Astrocyte (in vitro differentiated cells and primary cell): ENCODE measurements at regions not wholly inside any gene's neighbourhood (a gene's known extent, or its start where the extent isn't known, plus 50 kb on each side); places are given as distances from the start of the nearest gene placed in this dataset.

ENCODE experiments used
- DNase-seq: peaks from one replicate; pipeline ENCODE4 v3.0.0-alpha.2; 2010; ENCODE audit warnings: low read depth
- FAIRE-seq: peaks from 2 replicates; lab custom pipeline; 2011; peaks lifted over from hg19 to GRCh38; lab: Jason Lieb, UNC
- H2AFZ ChIP-seq: 2 replicates; pipeline ENCODE4 v1.6.0; 2012; ENCODE audit warnings: low read depth, low read length, inconsistent platforms
- H3K27ac ChIP-seq: 2 replicates; pipeline ENCODE4 v1.5.1; 2011; ENCODE audit warnings: low read depth, low read length, inconsistent platforms
- H3K27me3 ChIP-seq: 2 replicates; pipeline ENCODE4 v1.6.0; 2011; ENCODE audit warnings: low read length, inconsistent platforms; ENCODE audit not compliant: insufficient read depth
- H3K36me3 ChIP-seq: 2 replicates; pipeline ENCODE4 v1.5.1; 2011; ENCODE audit warnings: low read length, inconsistent platforms; ENCODE audit not compliant: insufficient read depth
- H3K4me1 ChIP-seq: 2 replicates; pipeline ENCODE4 v1.5.1; 2011; ENCODE audit warnings: low read length, inconsistent platforms; ENCODE audit not compliant: insufficient read depth
- H3K4me2 ChIP-seq: 2 replicates; pipeline ENCODE4 v1.6.0; 2012; ENCODE audit warnings: low read length, inconsistent platforms
- H3K4me3 ChIP-seq: 2 replicates; pipeline ENCODE4 v1.5.1; 2011; ENCODE audit warnings: low read depth, mild to moderate bottlenecking, low read length, inconsistent platforms; ENCODE audit not compliant: insufficient read depth
- H3K79me2 ChIP-seq: 2 replicates; pipeline ENCODE4 v1.6.0; 2012; ENCODE audit warnings: mild to moderate bottlenecking, low read length, inconsistent platforms; ENCODE audit not compliant: insufficient read depth
- H3K9ac ChIP-seq: 2 replicates; pipeline ENCODE4 v1.6.0; 2012; ENCODE audit warnings: mild to moderate bottlenecking, low read length, inconsistent platforms
- H3K9me3 ChIP-seq: 2 replicates; pipeline ENCODE4 v1.5.1; 2012; ENCODE audit warnings: low read depth, mild to moderate bottlenecking, low read length, inconsistent platforms; ENCODE audit not compliant: insufficient read depth
- H4K20me1 ChIP-seq: 2 replicates; pipeline ENCODE4 v1.6.0; 2012; ENCODE audit warnings: low read length, inconsistent platforms; ENCODE audit not compliant: insufficient read depth
- H3K27ac Mint-ChIP-seq: one replicate; pipeline ENCODE4 v1.8.0; 2021; ENCODE audit warnings: mild to moderate bottlenecking, mixed read lengths; ENCODE audit not compliant: unreplicated experiment
- H3K27me3 Mint-ChIP-seq: one replicate; pipeline ENCODE4 v1.8.0; 2021; ENCODE audit warnings: low read depth, mixed read lengths; ENCODE audit not compliant: unreplicated experiment
- H3K36me3 Mint-ChIP-seq: one replicate; pipeline ENCODE4 v1.8.0; 2021; ENCODE audit warnings: low read depth, mixed read lengths; ENCODE audit not compliant: unreplicated experiment
- H3K4me1 Mint-ChIP-seq: one replicate; pipeline ENCODE4 v1.8.0; 2021; ENCODE audit warnings: low read depth, mixed read lengths; ENCODE audit not compliant: unreplicated experiment
- H3K4me3 Mint-ChIP-seq: one replicate; pipeline ENCODE4 v1.8.0; 2021; ENCODE audit warnings: mild to moderate bottlenecking, moderate library complexity, mixed read lengths; ENCODE audit not compliant: unreplicated experiment
- H3K9me3 Mint-ChIP-seq: one replicate; pipeline ENCODE4 v1.8.0; 2021; ENCODE audit warnings: mild to moderate bottlenecking, mixed read lengths; ENCODE audit not compliant: unreplicated experiment
- EZH2 ChIP-seq: IDR thresholded peaks from 2 replicates; pipeline ENCODE4 v1.6.1; 2012; ENCODE audit warnings: mild to moderate bottlenecking, low read length, inconsistent platforms; ENCODE audit not compliant: insufficient read depth
- TF ChIP-seq, protein P1 (sequence below): IDR thresholded peaks from 2 replicates; pipeline ENCODE4 v1.5.1; 2011; ENCODE audit warnings: low read depth, mild to moderate bottlenecking, inconsistent platforms, low read length, moderate library complexity; ENCODE audit not compliant: insufficient read depth

DNA sequence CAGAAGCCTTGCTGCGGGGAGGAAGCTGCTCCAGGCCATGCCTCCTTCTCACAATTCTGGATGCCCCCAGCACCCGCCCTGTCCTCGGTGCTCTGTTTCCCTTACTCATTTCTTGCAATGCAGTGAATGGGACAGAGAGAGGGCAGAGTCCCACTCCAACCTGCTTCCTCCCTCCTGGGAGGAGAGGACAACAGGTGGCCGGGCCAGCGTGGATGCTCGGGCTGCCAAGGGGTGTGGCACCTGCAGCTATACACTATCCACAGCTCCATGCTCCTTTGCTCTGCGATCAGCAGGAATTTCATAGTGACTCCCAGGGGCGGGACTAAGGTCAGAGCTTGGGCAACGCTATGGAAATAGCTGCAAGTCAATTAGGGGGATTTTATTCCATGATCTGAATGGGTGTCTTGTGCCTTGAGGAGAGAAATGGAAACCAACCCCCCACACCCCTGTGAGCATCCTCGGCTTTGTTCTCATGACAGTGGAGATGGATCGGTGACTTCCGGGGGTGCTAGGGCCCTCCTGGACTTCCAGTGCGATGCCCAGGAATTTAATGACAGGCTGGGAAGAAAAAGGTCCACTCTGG lies 192.5 kb downstream of the MYLK4 start:
- Histone ChIP-seq H3K4me1 (no peaks in the 10 kb centered on the region), H3K27me3 (peaks cover 5% of the 10 kb centered on the region), H4K20me1 (no peaks in the 10 kb centered on the region), H3K4me2 (no peak overlapping the region), H3K4me3 (no peak overlapping the region), H3K79me2 (no peaks in the 10 kb centered on the region), H3K9me3 (no peaks in the 10 kb centered on the region), H3K36me3 (no peaks in the 10 kb centered on the region), H3K9ac (no peak overlapping the region), H2AFZ (no peak overlapping the region), H3K27ac (no peak overlapping the region)
- Mint-ChIP-seq H3K4me3 (no peak overlapping the region), H3K27ac (no peak overlapping the region), H3K36me3 (peaks cover 4% of the 10 kb centered on the region), H3K9me3 (peaks cover 13% of the 10 kb centered on the region), H3K4me1 (no peaks in the 10 kb centered on the region), H3K27me3 (peaks cover 51% of the 10 kb centered on the region)
- TF ChIP-seq, protein P1, sequence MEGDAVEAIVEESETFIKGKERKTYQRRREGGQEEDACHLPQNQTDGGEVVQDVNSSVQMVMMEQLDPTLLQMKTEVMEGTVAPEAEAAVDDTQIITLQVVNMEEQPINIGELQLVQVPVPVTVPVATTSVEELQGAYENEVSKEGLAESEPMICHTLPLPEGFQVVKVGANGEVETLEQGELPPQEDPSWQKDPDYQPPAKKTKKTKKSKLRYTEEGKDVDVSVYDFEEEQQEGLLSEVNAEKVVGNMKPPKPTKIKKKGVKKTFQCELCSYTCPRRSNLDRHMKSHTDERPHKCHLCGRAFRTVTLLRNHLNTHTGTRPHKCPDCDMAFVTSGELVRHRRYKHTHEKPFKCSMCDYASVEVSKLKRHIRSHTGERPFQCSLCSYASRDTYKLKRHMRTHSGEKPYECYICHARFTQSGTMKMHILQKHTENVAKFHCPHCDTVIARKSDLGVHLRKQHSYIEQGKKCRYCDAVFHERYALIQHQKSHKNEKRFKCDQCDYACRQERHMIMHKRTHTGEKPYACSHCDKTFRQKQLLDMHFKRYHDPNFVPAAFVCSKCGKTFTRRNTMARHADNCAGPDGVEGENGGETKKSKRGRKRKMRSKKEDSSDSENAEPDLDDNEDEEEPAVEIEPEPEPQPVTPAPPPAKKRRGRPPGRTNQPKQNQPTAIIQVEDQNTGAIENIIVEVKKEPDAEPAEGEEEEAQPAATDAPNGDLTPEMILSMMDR = no peak
- TF ChIP-seq EZH2 = no peak
- DNase-seq (no peak), FAIRE-seq (no peak)

DNA sequence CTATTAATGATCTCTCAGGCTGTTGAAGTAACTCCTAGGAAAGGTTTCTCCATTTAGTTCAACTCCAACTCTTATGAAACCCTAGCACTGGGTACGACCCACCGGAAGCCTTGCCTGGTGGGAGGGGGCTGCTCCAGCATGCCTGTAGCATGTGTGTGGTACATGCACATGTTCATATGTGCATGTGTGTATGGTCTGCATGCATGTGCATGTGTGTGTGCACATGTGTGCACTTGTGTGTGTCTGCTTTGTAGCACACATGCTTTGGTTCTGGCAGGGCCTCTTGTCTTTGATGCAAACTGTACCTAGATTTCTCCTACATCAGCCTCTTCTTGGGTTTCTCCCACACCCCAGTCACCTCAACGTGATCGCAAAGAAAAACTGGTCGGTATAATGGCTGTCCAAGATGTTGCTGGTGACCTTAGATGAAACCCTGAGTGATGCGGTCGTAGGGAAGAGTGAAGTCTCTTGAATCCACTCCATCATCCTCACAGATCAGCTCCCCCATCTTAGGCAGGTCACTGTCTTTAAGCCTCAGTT lies 193.5 kb downstream of the MYLK4 start:
- no peak overlapping the region for H3K4me3 ChIP-seq
- H3K4me1 ChIP-seq = no peaks in the 10 kb centered on the region
- peaks cover 4% of the 10 kb centered on the region for H3K27me3 ChIP-seq
- H3K36me3 ChIP-seq = no peaks in the 10 kb centered on the region
- no peak overlapping the region for H2AFZ ChIP-seq
- DNase-seq (no peak), FAIRE-seq (no peak)
- Mint-ChIP-seq H3K27ac (no peak overlapping the region), H3K4me1 (no peaks in the 10 kb centered on the region), H3K27me3 (peaks cover 48% of the 10 kb centered on the region), H3K9me3 (peaks cover 13% of the 10 kb centered on the region), H3K36me3 (peaks cover 4% of the 10 kb centered on the region), H3K4me3 (no peak overlapping the region)
- H4K20me1 ChIP-seq = no peaks in the 10 kb centered on the region
- no peak overlapping the region for H3K27ac ChIP-seq
- H3K4me2 ChIP-seq = no peak overlapping the region
- H3K9ac ChIP-seq = no peak overlapping the region
- TF ChIP-seq, protein P1 = no peak
- no peak for TF ChIP-seq EZH2
- H3K9me3 ChIP-seq = no peaks in the 10 kb centered on the region
- H3K79me2 ChIP-seq = no peaks in the 10 kb centered on the region

DNA sequence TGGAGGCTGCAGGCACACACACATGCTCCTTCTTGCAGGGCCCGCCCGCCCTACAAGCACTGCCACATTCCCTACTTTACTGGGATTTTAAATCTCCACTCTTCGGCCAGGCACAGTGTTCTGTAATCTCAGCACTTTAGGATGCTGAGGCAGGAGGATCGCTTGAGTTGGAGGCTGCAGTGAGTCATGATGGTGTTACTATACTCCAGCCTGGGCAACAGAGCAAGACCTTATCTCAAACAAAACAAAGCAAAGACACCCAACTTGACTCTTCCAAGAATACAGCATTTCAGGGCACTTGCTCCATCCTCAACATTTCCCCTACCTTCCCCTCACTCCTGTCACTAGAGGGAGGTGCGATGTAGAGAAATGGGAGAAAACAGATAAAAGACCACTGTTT lies 194.0 kb downstream of the MYLK4 start:
- Histone ChIP-seq H4K20me1 (no peaks in the 10 kb centered on the region), H3K27me3 (peaks cover 4% of the 10 kb centered on the region), H3K79me2 (no peaks in the 10 kb centered on the region), H3K4me1 (no peaks in the 10 kb centered on the region), H3K36me3 (no peaks in the 10 kb centered on the region), H2AFZ (no peak overlapping the region), H3K27ac (no peak overlapping the region), H3K4me2 (no peak overlapping the region), H3K4me3 (no peak overlapping the region), H3K9me3 (no peaks in the 10 kb centered on the region), H3K9ac (no peak overlapping the region)
- no peak for TF ChIP-seq EZH2
- TF ChIP-seq, protein P1 = no peak
- Mint-ChIP-seq H3K4me3 (no peak overlapping the region), H3K27me3 (peaks cover 44% of the 10 kb centered on the region), H3K36me3 (peaks cover 4% of the 10 kb centered on the region), H3K9me3 (peaks cover 13% of the 10 kb centered on the region), H3K4me1 (no peaks in the 10 kb centered on the region), H3K27ac (no peak overlapping the region)
- DNase-seq (no peak), FAIRE-seq (no peak)
